CD4-positive, alpha-beta T cell treated with Interleukin-15 for 4 hours (primary cell): ENCODE measurements at regions not wholly inside any gene's neighbourhood (a gene's known extent, or its start where the extent isn't known, plus 50 kb on each side); places are given as distances from the start of the nearest gene placed in this dataset.
A peak's percentile ranks its signal among the peaks of the same experiment; 100 is the strongest.

Experiments used
- DNase-seq: peaks from one replicate; pipeline ENCODE4 v3.0.0-alpha.2; 2020; ENCODE audit warnings: low spot score

DNA sequence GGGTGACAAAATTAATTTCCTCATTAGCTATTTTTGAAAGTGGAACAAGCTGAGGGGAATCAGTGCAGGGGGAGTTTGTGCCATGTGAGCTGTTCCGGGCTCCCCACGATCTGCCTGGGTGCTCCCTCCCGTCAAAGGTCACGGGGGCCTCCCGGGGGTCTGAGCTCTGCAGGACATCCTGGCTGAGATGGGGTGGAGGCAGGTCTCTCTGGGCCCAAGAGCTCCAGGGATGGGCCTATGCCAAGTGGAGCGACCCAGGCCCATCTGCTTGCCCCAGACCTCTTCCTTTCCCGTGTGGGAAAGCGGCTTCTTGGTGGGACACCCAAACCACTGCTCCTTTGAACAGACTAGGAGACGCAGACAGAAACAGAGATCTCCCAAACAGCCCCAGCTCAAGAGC lies 143.3 kb upstream of the ID2 start:
- DNase-seq = no peak

DNA sequence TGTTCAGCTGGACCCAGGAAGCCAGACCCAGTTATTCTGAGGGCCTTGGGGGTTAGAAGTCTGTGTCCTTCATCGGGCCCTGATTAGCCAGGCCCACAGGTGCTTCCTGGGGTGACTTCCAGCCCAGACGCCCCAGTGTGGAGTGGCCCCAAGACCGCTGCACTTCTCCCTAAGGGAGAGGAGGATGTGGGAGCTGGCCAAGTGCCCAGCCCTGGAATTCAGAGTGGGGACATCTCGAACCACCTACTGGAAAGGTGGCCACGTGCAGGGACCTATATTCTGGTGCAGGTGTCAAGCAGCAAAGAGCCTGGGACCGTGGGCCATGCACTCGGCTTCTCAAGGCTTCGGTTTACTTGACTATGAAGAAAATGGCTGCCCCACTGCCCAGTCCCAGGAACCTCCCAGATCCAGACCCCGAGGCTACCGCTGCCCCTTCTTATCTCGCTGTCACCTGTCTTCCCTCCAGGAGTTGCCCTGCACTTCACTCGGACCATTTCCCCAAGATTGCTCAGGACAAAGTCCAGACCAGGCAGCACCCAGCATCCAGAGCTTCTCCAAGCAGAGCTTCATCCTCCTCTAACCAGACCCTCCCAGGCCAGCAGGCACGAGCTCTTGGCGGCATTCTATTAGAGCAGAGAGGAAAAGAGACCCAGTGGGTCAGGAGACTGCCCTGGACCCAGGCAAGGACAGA lies 142.8 kb upstream of the ID2 start:
- DNase-seq = no peak

- DNase-seq = no peak
These were observed 141.9 kb upstream of the ID2 start for GRCh38 chr2:8539743-8540551.

- DNase-seq = no peak
These were observed 141.3 kb upstream of the ID2 start for GRCh38 chr2:8540552-8541055.

DNA sequence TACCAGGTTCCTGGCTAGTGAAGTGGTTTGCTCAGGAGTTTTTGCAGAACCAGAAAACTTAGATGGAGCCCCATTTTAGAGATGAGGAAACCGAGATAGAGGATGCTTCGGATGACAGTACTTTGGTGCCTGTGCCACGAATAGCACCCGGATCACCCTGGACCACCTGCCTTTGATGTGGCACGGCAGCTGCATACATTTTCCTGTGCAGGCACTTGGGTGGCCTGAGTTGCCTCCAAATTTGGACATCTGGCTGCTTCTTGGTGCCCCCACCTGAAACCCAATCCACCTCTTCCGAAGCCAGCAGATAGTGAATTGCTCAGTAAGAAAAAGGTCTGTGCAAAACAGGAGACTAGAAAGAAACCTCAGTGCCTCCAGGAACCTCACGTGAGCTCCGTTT lies 140.6 kb upstream of the ID2 start:
- DNase-seq = no peak

DNA sequence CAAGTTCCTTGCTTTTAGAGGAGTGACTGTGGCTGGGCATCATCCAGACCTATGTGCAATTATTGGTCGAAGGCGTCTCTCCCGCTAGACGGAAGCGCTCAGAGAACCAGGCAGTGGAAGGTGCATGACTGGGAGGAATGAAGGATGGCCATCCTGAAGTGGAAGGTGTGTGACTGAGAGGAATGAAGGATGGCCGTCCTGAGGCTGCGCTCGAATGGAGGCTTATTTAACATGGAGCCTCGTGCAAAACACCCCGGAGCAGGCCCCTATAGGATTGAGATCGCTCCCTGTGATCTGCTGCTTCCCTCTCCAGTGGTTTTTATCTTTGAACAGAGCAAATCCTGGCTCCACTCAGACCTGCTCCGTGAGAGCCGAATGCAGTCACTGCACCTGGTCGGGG lies 140.2 kb upstream of the ID2 start:
- no peak for DNase-seq

GRCh38 chr2:8542381-8543059 lies 139.3 kb upstream of the ID2 start:
- DNase-seq = no peak

DNA sequence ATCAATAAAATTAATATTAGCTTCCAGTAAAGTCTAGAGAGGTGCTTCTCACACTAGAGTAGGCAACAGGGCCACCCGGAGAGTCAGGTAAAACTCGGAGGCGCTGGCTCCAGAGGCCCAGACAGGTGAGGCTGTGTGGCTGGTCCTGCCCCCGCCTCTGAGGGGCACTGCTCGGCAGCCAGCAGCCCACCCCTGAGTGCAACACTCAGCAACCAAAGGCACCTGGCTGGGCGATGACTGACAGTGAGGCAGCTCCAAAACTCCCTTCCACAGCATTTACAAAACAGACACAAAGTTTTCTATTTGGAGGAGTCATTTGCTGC lies 138.8 kb upstream of the ID2 start:
- DNase-seq = no peak

GRCh38 chr2:8543383-8544170 lies 138.3 kb upstream of the ID2 start:
- peak; percentile 64 for DNase-seq

DNA sequence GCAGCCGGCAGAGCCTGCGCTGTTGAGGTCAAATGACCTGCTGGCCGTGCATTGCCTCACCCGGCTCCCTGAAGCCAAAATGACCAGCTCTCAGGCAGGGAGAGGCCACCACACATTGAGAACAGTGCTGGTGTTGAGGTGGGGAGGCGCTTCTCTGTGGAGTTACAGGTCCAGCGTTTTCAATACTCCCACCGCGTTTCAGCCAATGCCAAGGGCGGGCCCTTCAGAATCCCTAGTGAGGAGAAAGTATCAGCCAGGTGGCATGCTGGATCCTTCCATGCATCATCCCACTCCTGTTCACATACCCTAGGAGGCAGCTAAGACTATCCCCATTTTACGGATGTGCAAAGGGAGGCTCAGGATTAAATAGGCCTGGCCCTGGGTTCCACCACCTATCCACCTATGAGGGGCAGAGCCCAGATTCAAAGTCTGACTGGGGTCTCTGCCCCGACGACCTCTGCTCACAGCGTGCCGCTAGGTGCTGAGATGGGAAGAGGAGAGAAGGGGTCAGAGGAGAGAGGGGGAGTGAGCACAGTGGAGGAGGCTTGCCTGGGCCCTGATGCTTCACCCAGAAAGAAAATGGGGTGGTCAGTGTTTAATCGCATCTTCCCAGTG lies 137.6 kb upstream of the ID2 start:
- DNase-seq = no peak

DNA sequence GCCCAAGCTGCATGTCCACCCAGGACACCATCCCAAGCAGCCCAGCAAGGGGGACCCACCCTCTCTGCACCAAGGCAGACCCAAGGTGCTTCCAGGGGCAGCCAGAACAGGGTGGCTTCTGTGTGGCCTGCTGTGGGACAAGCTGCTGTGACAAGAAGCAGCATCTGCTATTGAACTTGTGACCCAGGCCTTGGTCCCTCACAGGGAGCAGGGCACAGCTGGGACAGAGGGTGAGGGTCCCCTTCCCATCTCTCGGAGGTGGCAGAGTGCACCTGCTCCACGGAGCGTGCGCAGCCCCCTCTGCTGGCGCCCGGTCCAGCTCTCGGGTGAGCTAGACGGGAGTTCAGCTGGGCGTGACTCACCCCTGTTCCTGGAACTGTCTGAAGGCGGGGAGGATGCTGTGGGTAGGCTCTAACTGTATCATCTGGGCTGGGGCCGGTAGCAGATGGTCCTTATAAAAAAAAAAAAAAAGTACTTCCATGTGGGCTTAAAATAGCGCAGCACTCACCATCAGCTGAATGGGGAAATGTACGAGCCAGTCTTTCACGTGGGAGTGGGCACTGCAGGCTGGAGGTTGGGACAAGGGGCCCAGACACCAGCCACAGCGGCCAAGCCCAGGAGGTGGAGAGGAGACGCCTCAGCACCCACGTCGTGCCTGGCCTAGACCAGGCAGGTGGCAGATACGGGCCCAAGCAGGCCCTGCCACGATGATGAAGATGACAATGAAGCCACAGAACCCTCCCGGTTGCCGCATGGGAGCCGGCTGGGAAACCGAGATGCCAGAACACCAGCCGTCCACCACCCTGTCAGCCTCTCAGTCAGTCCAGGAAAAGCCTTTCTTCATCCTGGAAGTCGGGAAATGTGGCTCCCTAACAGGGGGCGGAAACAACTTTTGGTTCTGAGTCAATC lies 136.8 kb upstream of the ID2 start:
- peak; percentile 92 for DNase-seq

- DNase-seq = no peak
These were observed 135.9 kb upstream of the ID2 start for GRCh38 chr2:8545695-8546611.

GRCh38 chr2:8546612-8547283 lies 135.1 kb upstream of the ID2 start:
- no peak for DNase-seq

DNA sequence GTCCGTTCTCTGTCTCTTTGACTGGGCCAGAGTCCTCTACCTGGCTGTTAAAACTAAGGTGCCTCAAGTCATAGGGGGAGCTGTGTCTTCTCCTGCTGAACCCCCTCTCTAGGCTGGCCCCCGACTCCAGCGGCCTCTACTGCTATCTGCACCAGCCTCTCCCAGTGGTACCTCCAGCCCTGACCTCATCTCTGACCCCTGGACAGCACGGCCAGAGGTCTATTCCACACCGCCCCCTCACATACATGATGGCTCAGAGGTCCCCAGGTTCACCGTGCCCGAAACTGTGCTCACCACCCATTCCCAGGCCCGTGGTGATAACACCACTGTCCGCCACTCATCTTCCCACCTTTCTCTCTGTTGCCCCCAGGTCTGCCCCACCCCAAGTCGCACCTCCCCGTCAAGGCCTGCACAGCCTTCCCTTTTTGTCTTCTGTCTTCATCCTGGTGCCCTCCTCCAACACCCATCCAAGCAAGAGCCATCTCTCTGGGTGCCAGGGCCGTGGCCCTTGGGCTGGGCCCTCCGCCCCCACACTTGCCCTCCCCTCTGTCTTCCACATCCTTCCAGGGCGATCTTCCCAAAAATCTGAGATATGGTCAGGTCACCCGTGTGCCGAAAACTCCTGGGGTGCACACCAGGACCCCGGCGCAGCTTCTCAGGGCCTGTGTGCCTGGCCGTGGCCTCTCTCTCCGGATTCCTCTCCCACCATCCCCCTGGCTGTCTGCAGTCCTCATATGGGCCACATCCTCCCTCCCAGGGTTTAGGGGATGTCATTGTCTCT lies 134.4 kb upstream of the ID2 start:
- no peak for DNase-seq

DNA sequence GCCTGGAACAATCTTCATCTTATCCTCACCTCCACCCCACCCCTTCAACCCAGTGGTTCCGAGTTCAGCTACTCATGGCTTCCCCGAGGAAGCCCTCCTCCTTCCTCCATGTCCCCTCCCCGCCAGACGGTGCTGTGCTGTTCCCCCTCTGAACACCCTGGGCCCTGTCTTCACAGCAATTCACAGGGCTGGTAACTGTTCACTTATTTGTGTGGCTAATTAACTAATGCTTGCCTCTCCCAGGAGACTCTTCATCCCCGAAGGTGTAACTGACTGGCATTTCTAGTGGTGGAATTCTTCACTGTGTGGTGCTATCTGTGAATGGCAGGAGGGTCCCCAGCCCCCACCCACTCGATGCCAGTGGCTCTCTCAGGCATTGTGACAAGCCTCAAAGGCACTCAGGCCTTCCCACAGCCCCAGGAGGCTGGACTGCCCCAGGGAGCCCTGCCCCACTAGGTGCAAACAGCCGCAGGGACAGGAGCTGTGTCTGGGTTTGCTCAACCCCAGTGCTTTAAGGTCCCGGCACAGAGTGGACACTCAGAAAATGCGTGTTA lies 133.7 kb upstream of the ID2 start:
- DNase-seq = no peak

GRCh38 chr2:8548619-8549150 lies 133.2 kb upstream of the ID2 start:
- no peak for DNase-seq

DNA sequence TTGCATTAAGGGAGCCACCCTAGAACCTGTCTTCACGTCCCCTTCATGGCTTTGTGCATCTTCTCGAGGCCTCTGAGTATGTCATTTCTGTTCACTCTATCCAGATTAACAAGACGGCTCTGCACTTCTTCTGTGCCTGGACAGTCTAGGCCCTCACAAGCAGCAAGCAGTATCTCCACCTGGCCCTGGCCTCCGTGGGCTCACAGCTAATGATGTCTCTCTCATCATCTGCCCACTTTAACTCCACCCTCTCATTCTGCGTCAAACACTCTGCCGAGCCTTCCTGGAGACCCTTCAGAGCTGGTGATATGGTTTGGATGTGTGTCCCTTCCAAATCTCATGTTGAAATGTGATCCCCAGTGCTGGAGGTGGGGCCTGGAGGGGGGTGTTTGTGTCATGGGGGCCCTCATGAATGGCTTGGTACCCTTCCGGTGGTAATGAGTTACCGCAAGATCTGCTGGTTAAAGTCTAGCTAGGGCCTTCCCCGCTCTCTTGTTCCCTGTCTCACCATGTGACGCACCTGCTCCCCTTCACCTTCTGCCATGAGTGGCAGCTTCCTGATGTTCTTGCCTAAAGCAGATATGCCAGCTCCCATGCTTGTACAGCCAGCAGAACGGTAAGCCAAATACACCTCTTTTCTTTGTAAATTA lies 132.5 kb upstream of the ID2 start:
- no peak for DNase-seq
